Sigmoid colon (tissue), 6 donors: ENCODE measurements at regions not wholly inside any gene's neighbourhood (a gene's known extent, or its start where the extent isn't known, plus 50 kb on each side); places are given as distances from the start of the nearest gene placed in this dataset.

ENCODE experiments used
- DNase-seq: peaks from one replicate; pipeline ENCODE4 v3.0.0-alpha.2; 2019
- H3K27ac ChIP-seq, 4 donors: fragments of 200-600 bp; sonication (generic); one replicate each; pipeline ENCODE4 v1.5.1; 2016 to 2019; ENCODE audit warnings: mild to moderate bottlenecking in 1 of 4
- H3K27me3 ChIP-seq, 3 donors: fragments of 200-600 bp; sonication (generic); one replicate each; pipeline ENCODE4 v1.5.1; 2019; ENCODE audit warnings: mild to moderate bottlenecking in 1 of 3
- H3K36me3 ChIP-seq, 4 donors: fragments of 200-600 bp; sonication (generic); one replicate each; pipeline ENCODE4 v1.5.1; 2016 to 2019
- H3K4me1 ChIP-seq, 4 donors: fragments of 200-600 bp; sonication (generic); one replicate each; pipeline ENCODE4 v1.5.1; 2017 to 2019
- H3K4me3 ChIP-seq, 4 donors: fragments of 200-600 bp; sonication (generic); one replicate each; pipeline ENCODE4 v1.5.1; 2017 to 2019; ENCODE audit warnings: mild to moderate bottlenecking in 2 of 4, moderate library complexity in 1 of 4
- H3K9me3 ChIP-seq, 4 donors: fragments of 200-600 bp in 3 of 4; sonication (generic) in 3 of 4; one replicate each; pipeline versions ENCODE4 v1.5.1 to v1.6.1; 2013 to 2019
- CTCF ChIP-seq, 4 experiments: fragments of 450-650 bp in 3 of 4; fragments of 200-600 bp in 1 of 4; IDR thresholded peaks; one replicate each; pipeline ENCODE4 v1.5.1; 2016 to 2019; ENCODE audit warnings: antibody characterized with exemption in 4 of 4, mild to moderate bottlenecking in 3 of 4, moderate library complexity in 2 of 4
- EP300 ChIP-seq, 4 donors: sonication (generic); formaldehyde crosslinking; IDR thresholded peaks; one replicate each; pipeline ENCODE4 v1.6.1; 2017; ENCODE audit warnings: antibody characterized with exemption in 4 of 4
- POLR2A ChIP-seq, 2 donors: fragments of 450-650 bp; IDR thresholded peaks; one replicate each; pipeline ENCODE4 v1.6.1; 2016; ENCODE audit warnings: antibody characterized with exemption in 2 of 2, mild to moderate bottlenecking in 2 of 2, moderate library complexity in 2 of 2
- POLR2AphosphoS5 ChIP-seq, 4 donors: sonication (generic); formaldehyde crosslinking; IDR thresholded peaks; one replicate each; pipeline ENCODE4 v1.6.1; 2017; ENCODE audit warnings: antibody characterized with exemption in 4 of 4
- WGBS, 2 donors: extraction: QIAGEN DNeasy Blood & Tissue Kit; methylation state at CpG; one replicate each; pipeline ENCODE4 v1.1.7; 2013; 5-methylcytosine and 5-hydroxymethylcytosine counted together
- intact Hi-C: fragments of 100-400 bp; cut with DNase I; formaldehyde crosslinking; loops from one replicate; pipeline ENCODE4 v1.15.1; 2023
- donor health status: healthy with polysubstance abuse.
- donor health status: healthy.

DNA sequence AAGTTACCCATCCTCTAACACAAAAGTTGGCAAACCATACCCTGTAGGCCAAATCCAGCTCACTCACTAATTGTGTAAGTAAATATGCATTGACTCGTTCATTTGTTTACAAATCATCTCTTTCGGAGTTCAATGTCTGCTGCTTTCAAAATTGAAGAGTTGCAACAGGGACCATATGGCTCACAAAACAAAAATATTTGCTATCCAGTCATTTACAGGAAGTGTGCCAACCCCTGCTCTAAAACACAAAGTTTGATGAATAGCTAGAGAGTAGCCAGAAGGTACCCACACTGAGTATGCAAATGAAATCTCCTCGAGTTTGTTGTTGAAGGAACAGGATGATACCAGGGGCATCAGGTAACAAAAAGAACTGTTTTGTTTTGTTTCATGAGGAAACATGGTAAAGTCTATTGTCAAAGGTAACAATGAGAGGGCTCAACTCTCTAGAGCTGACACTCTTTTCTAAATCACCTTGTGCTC, 236.2 kb upstream of the THBS1 start:
- 53 to 63% methylated on average over 3 of the region's 3 CpGs for WGBS, 2 donors
- no peak for DNase-seq
- intact Hi-C loops = no loop called here

DNA sequence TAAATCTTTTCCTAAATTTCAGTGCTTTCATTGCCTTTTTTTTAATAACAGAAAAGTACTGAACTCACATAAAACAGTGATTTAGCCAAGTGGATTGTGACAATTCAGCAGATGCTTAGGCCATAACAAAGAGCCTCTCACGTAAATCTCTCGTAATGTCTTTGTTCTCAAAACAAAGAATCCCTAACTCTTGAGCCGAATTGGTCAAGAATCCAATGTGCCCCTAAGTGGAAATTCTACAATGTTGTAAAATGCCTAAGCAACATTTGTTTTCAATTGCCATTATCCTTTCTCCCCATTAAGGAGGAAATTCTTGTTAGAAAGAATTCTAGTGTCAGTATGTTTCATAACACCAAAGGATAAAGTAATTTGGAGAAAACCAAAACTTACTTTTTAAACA, 235.7 kb upstream of the THBS1 start:
- 49 to 59% methylated on average over 3 of the region's 3 CpGs for WGBS, 2 donors
- Histone ChIP-seq H3K4me1 (no peaks in the 10 kb centered on the region), H3K4me3 (no peak overlapping the region), H3K27ac (no peak overlapping the region), H3K36me3 (no peaks in the 10 kb centered on the region), H3K9me3 (no peaks in the 10 kb centered on the region), H3K27me3 (no peaks in the 10 kb centered on the region)
- intact Hi-C loops = no loop called here
- no peak for DNase-seq
- no peak for TF ChIP-seq POLR2AphosphoS5 (IDR thresholded peaks at IDR 0.05)

More for the DNA sequence above, 236.2 kb upstream of the THBS1 start:
- Histone ChIP-seq H3K4me3 (no peak overlapping the region), H3K9me3 (no peaks in the 10 kb centered on the region), H3K36me3 (no peaks in the 10 kb centered on the region), H3K4me1 (no peaks in the 10 kb centered on the region), H3K27ac (no peak overlapping the region), H3K27me3 (no peaks in the 10 kb centered on the region)
- TF ChIP-seq POLR2A (IDR thresholded peaks at IDR 0.05) (no peak), POLR2AphosphoS5 (IDR thresholded peaks at IDR 0.05) (no peak), CTCF (IDR thresholded peaks at IDR 0.05) (no peak), EP300 (IDR thresholded peaks at IDR 0.05) (no peak)

GRCh38 chr15:39347453-39347852, 233.4 kb upstream of the THBS1 start:
- no peak overlapping the region for H3K4me3 ChIP-seq
- no peaks in the 10 kb centered on the region for H3K9me3 ChIP-seq
- H3K27me3 ChIP-seq = no peaks in the 10 kb centered on the region
- no peaks in the 10 kb centered on the region for H3K4me1 ChIP-seq
- WGBS, 2 donors = 91 to 93% methylated on average over 1 of the region's 1 CpG
- no peak overlapping the region for H3K27ac ChIP-seq
- DNase-seq = no peak
- intact Hi-C loops = no loop called here
- TF ChIP-seq EP300 (IDR thresholded peaks at IDR 0.05) = no peak
- no peak for TF ChIP-seq POLR2AphosphoS5 (IDR thresholded peaks at IDR 0.05)
- TF ChIP-seq CTCF (IDR thresholded peaks at IDR 0.05) = no peak
- no peak for TF ChIP-seq POLR2A (IDR thresholded peaks at IDR 0.05)
- H3K36me3 ChIP-seq = no peaks in the 10 kb centered on the region

DNA sequence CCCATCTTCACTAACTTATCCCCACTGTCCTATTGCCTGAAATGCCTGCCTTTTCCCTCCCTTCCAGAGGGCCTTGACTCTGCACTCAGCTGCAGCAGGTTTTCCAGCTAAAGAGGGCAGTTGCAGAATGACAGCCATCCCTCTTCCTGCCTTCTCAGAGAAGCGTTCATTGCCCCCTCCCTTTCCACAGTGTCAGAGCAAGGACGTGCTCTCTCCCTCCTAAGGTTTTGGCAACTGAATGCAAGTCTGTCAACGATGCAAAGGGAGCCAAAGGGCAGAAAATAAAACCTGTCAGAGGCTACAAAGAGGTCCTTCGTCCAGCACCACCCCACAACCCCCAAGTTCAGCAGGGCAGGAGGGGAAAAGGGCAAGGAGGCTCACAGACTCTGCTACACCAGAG, 230.1 kb upstream of the THBS1 start:
- no peaks in the 10 kb centered on the region for H3K36me3 ChIP-seq
- no peak for DNase-seq
- 51 to 57% methylated on average over 4 of the region's 4 CpGs for WGBS, 2 donors
- no peak overlapping the region for H3K27ac ChIP-seq
- no peaks in the 10 kb centered on the region for H3K9me3 ChIP-seq
- TF ChIP-seq CTCF (IDR thresholded peaks at IDR 0.05) (no peak), EP300 (IDR thresholded peaks at IDR 0.05) (no peak), POLR2AphosphoS5 (IDR thresholded peaks at IDR 0.05) (no peak), POLR2A (IDR thresholded peaks at IDR 0.05) (no peak)
- H3K4me3 ChIP-seq = no peak overlapping the region
- H3K27me3 ChIP-seq = no peaks in the 10 kb centered on the region
- intact Hi-C loops = no loop called here
- H3K4me1 ChIP-seq = no peaks in the 10 kb centered on the region

- H3K27me3 ChIP-seq = no peaks in the 10 kb centered on the region
- WGBS, 2 donors = 87 to 90% methylated on average over 3 of the region's 3 CpGs
These were observed 226.7 kb upstream of the THBS1 start for GRCh38 chr15:39354189-39354588.

More at GRCh38 chr15:39354189-39354588, 226.7 kb upstream of the THBS1 start:
- TF ChIP-seq POLR2A (IDR thresholded peaks at IDR 0.05) = no peak
- TF ChIP-seq POLR2AphosphoS5 (IDR thresholded peaks at IDR 0.05) = no peak
- no peak for TF ChIP-seq EP300 (IDR thresholded peaks at IDR 0.05)
- TF ChIP-seq CTCF (IDR thresholded peaks at IDR 0.05) = no peak
- DNase-seq = no peak
- H3K9me3 ChIP-seq = no peaks in the 10 kb centered on the region
- H3K4me1 ChIP-seq = peaks cover 0 to 23% (median 17%) of the 10 kb centered on the region in 4 donors
- intact Hi-C loops = no loop called here
- no peak overlapping the region for H3K27ac ChIP-seq
- H3K4me3 ChIP-seq = no peak overlapping the region
- H3K36me3 ChIP-seq = no peaks in the 10 kb centered on the region
